GM13977 (cell line): ENCODE measurements at regions not wholly inside any gene's neighbourhood (a gene's known extent, or its start where the extent isn't known, plus 50 kb on each side); places are given as distances from the start of the nearest gene placed in this dataset.

Experiments
- DNase-seq: peaks from one replicate; pipeline ENCODE4 v3.0.0; 2012; ENCODE audit warnings: low spot score
- in situ Hi-C: fragments of 300-500 bp; cut with MboI; formaldehyde crosslinking; loops from one replicate; pipeline ENCODE4 v1.12.0; 2022; ENCODE audit warnings: low sequenced_read_pairs, low pct_unique_long_range_greater_than_20kb, mixed read lengths, inconsistent platforms; ENCODE audit not compliant: unreplicated experiment
- TF ChIP-seq, protein P1 (sequence below): IDR thresholded peaks from 2 replicates; pipeline ENCODE4 v1.5.1; 2012; ENCODE audit warnings: mild to moderate bottlenecking, control low read depth; ENCODE audit not compliant: insufficient read depth; ENCODE audit errors: extremely low read depth, missing control alignments

DNA sequence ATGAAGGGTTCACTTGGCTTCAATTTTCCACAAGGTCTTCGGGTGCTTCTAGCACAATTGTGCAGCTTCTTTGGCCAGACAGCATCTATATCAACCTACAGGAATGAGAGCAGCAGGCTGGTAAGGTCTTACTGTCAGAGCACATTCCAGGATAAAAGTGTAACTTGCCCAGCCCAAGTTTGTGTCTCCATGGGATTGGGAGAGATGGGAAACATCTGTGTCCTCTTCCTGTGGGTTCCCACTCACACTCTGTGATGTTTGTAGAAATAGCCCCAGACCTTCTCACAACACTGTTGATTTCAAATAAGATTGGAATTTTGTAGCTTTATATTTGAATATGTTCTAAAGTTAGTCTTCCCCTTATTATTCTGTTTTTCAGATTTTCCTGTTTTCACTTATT, 83.4 kb upstream of the RGS17 start:
- in situ Hi-C loops = no loop called here
- DNase-seq = no peak
- TF ChIP-seq, protein P1, sequence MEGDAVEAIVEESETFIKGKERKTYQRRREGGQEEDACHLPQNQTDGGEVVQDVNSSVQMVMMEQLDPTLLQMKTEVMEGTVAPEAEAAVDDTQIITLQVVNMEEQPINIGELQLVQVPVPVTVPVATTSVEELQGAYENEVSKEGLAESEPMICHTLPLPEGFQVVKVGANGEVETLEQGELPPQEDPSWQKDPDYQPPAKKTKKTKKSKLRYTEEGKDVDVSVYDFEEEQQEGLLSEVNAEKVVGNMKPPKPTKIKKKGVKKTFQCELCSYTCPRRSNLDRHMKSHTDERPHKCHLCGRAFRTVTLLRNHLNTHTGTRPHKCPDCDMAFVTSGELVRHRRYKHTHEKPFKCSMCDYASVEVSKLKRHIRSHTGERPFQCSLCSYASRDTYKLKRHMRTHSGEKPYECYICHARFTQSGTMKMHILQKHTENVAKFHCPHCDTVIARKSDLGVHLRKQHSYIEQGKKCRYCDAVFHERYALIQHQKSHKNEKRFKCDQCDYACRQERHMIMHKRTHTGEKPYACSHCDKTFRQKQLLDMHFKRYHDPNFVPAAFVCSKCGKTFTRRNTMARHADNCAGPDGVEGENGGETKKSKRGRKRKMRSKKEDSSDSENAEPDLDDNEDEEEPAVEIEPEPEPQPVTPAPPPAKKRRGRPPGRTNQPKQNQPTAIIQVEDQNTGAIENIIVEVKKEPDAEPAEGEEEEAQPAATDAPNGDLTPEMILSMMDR = no peak

DNA sequence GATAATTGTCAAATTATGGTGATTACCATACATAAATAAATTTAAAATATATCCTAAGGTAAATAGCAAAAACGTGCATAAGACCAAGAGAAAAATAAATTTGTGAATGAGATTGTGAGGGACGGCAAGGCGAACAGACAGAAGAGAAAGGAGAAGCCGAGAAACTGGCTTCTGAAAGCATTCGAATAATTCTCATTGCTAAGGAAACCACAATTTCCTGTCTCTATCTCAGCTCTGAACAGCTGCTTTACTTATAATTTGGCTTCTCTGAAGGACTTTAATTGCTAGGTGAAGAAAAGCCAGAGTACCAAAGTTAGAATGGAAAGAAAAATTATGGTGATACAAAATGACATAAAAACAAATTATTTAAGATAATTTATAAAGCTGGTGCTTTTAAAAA, 79.0 kb upstream of the RGS17 start:
- in situ Hi-C loops = no loop called here
- DNase-seq = peak; percentile 13
- TF ChIP-seq, protein P1 = no peak

DNA sequence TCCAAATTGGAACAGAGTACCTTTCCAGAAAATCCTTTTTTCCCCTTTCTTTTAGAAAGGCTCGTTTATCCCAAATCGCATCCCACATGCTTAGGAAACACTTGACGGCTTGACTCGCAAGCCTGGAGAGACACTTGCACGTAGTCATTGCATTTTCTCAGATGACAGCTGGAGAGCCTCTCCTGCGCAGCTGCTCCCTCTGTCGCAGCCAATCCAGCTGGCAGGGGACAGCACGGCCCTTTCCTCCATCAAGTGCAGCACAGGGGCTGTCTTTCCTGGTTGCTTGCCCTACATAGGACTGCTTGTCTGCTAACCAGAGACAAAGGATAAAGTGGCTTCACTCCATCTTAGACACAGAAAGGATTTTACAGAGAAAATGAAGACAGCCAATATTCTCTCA, 77.6 kb upstream of the RGS17 start:
- in situ Hi-C loops = no loop called here
- TF ChIP-seq, protein P1 = no peak
- DNase-seq = no peak

DNA sequence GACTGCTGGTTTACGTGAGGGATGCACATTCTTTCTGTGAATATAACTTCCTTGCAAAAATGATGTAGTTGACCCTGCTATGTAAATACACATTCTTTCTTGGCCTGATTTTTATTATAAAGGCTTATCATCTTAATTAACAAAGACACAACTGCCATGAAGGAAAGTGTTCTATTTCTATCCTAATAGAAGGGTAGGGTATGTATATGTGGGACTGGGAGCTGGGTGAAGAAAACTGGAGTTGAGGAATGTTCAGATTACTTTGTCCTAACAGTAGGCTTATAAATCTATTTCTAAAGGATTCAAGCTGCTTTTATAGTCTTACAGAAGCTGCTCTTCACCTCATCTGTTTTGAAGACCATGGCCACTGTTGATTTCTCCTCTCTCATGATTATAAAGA, 76.5 kb upstream of the RGS17 start:
- DNase-seq = no peak
- TF ChIP-seq, protein P1 = no peak
- in situ Hi-C loops = no loop called here

- no peak for DNase-seq
- TF ChIP-seq, protein P1 = no peak
- in situ Hi-C loops = no loop called here
Observed at GRCh38 chr6:153207006-153207405, 75.9 kb upstream of the RGS17 start.

DNA sequence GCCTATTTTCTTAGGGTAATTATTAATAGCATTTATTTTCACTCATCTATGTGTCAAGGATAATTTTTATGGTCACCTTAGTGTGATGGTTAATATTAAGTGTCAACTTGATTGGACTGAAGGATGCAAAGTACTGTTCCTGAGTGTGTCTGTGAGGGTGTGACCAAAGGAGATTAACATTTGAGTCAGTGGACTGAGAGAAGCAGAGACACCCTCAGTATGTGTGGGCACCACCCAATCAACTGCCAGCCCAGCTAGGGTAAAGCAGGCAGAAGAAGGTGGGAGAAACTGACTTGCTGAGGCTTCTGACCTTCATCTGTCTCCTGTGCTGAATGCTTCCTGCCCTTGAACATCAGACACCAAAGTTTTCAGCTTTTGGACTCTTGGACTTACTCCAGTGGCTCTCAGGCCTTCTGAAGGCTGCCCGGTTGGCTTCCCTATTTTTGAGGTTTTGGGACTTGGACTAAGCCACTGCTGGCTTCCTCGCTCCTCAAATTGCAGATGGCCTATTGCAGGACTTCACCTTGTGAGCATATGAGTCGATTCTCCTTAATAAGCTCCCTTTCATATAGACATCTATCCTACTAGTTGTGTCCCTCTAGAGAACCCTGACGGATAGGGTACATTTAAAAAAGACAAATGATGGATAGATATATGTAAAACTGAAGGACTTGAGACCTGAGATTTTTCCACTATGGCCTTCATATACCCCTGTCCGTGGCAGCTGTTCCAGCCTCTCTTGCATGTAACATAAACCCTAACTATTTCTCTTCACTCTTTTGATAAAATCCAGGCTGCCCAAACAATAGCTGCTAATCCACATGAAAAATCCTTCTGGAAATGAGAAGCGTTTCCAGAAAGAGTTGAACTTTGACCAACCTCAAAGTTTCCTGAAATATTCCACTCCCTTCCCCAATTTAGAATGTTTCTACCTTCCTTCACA, 62.1 kb upstream of the RGS17 start:
- in situ Hi-C loops = no loop called here
- TF ChIP-seq, protein P1 = no peak
- DNase-seq = no peak
